ENCODE measurements at regions not wholly inside any gene's neighbourhood (a gene's known extent, or its start where the extent isn't known, plus 50 kb on each side); places are given as distances from the start of the nearest gene placed in this dataset.
A peak's percentile ranks its signal among the peaks of the same experiment; 100 is the strongest.

DNA sequence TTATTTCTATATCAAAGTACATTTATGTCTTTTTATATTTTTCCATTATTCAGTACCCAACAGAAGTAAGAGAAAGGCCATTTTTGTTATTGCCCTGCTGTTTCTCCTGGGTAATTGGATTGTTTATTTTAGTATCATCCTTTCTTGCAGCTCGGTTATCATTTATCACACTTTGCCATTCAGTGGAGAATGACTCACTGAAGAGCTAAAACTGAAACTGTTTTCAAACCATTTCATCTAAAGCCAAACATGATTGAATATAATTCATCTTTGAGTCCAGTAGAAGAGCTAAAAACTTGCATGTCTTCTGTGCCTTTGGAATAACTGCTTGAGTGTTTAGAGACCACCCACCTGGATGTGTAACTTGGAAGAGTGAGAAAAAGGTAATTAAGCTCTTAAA lies 139.5 kb upstream of the PRDM9 start:
- DNase-seq, result no peak

DNA sequence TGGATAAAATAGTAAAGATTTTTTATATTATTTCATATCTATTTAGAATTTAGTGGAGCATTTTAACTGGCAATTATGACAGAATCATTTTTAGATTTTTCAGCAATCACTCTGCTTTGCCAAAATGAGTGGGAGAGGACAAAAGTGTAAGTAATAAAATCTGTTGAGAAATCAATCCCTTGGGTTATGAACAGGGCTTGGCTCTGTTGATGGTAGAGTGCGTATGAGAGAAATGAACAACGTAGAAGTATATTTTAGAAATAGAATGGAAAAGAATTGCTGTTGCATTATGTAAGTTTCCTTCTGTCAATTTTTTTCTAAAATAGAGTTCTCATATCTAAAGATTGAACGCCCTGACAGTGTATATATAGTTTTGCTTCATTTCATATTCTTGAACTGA lies 154.1 kb upstream of the PRDM9 start:
- DNase-seq, result no peak

DNA sequence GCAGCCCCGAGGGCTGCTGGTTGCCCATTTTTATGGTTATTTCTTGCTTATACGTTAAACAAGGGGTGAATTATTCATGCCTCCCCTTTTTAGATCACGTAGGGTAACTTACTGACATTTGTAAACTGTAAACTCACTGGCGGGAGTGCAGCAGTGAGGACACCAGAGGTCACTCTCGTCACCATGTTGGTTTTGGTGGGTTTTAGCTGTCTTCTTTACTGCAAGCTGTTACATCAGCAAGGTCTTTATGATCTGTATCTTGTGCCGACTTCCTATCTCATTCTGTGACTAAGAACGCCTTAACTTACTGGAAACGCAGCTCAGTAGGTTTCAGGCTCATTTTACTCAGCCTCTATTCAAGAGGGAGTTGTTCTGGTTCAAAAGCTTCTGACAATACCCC lies 155.0 kb upstream of the PRDM9 start:
- DNase-seq, result peak; percentile 4

GRCh38 chr5:23343121-23343520 lies 164.3 kb upstream of the PRDM9 start:
- no peak for DNase-seq

DNA sequence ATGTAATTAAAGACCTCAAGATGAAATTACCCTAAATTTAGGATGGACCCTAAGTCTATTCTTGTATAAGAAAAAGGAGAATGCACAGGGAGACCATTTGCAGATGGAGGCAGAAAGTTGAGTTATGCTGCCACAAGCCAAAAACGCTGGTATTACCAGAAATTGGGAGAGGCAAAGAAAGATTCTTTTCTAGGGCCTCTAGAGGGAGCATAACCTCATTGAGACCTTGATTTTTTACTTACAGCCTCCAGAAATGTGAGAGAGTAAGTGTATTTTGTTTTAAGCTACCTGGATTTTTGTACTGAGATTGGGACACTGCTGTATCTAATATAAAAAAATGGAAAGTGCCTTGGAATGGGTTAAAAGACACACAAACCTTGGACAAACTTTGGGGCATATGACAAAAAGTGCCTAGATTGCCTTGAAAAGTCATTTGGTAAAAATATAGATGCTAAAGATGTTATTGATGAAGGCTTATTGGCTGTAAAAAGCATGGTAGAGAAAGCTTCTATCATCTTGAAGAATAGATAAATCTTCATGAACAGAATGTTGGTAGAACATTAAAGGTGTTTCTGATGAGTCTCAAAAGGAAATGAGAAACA lies 174.7 kb upstream of the PRDM9 start:
- peak; percentile 5 for DNase-seq

- DNase-seq, result no peak
Measured at GRCh38 chr5:23330726-23331125, 176.7 kb upstream of the PRDM9 start.

DNA sequence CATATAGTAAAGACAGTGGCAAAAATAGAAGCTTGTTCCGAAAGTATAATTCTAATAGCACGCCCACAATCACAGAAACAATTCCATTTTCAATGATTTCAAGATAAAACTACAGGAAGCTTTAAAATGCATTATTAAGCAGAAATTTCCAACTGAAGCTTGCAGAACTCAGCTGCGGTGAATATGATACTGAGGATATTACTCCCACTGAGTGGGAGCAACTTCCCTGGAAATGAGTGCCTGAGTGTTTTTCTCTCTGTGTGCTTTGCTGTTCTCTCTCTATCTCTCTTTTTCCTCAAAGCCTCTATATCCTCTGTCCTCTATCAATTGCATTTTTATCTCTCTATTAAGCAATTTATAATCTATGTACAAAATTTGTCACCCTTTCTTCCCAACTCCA lies 187.5 kb upstream of the PRDM9 start:
- DNase-seq, result no peak

GRCh38 chr5:23318960-23319359 lies 188.4 kb upstream of the PRDM9 start:
- DNase-seq, result no peak

GRCh38 chr5:23318166-23318565 lies 189.2 kb upstream of the PRDM9 start:
- no peak for DNase-seq

- no peak for DNase-seq
Measured at GRCh38 chr5:23316060-23316591, 191.3 kb upstream of the PRDM9 start.

GRCh38 chr5:23314827-23315226 lies 192.6 kb upstream of the PRDM9 start:
- DNase-seq, result peak; percentile 18

- DNase-seq, result no peak
Measured at GRCh38 chr5:23305055-23305454, 202.4 kb upstream of the PRDM9 start.

- DNase-seq, result no peak
Measured at GRCh38 chr5:23303836-23304235, 203.6 kb upstream of the PRDM9 start.

DNA sequence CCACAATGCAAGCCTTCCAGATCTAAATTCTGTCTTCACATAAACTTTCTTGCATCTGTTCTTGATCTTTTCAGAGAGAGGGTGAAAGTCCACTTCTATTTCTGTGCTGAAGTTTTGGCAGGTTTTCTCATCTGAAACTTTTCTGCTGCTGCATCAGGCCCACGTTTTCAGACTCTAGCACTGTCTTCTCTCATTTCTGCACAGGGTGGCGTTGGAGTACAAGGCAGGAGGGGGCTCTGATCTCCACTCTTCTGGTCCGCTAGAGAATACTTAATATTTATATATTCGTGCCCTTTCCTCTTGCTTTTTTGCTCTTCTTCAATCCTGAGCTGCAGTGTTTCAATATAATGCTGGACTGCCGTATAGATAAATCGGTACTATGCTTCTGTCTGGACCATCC lies 204.0 kb upstream of the PRDM9 start:
- no peak for DNase-seq

- no peak for DNase-seq
Measured at GRCh38 chr5:23302438-23302837, 205.0 kb upstream of the PRDM9 start.

DNA sequence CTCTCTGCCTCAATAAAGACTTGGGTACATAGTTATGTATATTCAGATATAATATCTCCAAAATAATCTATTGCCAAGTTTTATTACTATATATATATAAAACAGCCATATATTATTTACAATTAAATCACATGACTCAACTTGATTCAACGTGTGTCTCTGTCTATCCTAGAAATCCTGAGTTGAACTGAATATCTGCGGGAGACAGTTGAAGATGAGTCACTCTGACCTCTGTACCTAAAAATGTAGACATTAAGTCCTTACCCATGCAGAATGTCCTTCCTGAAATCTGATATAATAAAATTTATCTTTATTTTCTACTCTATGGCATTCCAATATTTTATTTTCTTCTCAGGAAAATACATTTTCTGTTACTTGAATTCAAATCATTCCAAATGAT lies 218.2 kb upstream of the PRDM9 start:
- DNase-seq, result peak; percentile 45

GRCh38 chr5:23284656-23285055 lies 222.8 kb upstream of the PRDM9 start:
- DNase-seq, result no peak

- DNase-seq, result no peak
Measured at GRCh38 chr5:23274171-23274570, 233.2 kb upstream of the PRDM9 start.

GRCh38 chr5:23269981-23270380 lies 237.4 kb upstream of the PRDM9 start:
- peak; percentile 4 for DNase-seq

DNA sequence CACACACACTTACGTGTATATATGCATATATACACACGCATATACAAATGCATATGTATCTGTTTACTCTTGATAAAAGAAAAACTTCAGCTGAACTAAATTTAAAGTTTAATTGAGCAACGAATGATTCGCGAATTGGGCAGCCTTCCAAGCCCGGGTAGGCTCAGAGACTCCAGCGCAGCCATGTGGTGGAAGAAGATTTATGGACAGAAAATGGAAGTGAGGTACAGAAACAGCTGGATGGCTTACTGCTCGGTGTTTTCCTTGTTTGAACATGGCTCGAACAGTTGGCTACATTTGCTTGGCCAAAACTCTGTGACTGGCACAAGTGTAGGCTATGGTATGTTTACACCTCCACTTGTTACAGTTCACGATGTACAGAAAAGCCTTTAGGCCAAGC lies 239.3 kb upstream of the PRDM9 start:
- DNase-seq, result peak; percentile 17

- DNase-seq, result no peak
Measured at GRCh38 chr5:23260621-23261020, 246.8 kb upstream of the PRDM9 start.

DNA sequence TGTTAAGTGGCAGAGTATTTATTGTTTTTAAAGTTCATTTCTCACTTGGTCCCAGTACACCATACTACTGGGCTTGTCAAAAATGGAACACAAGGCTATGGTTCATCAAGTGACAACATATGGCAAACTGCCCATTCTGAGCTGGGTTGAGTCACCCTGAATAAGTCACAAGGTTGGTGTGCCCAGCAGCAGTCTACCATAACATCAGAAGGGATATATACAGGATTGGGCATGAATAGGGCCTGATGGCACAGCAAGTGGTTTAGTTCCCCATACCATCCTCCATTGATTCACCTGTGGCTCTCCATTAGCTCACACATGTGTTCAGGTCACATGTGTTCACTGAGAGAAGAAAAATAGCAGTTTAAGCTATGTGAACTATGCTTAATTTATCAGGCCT lies 249.8 kb upstream of the PRDM9 start:
- DNase-seq, result no peak

GRCh38 chr5:23253621-23254198 lies 253.7 kb upstream of the PRDM9 start:
- no peak for DNase-seq

- DNase-seq, result no peak
Measured at GRCh38 chr5:23242891-23243290, 264.5 kb upstream of the PRDM9 start.

- no peak for DNase-seq
Measured at GRCh38 chr5:23235246-23235645, 272.2 kb upstream of the PRDM9 start.

All from fibroblast of skin of abdomen (primary cell).